GM10847 (cell line): ENCODE measurements at regions not wholly inside any gene's neighbourhood (a gene's known extent, or its start where the extent isn't known, plus 50 kb on each side); places are given as distances from the start of the nearest gene placed in this dataset.

ENCODE experiments used
- POLR2A ChIP-seq: IDR thresholded peaks from 2 replicates; pipeline ENCODE4 v1.6.1; 2011; ENCODE audit not compliant: insufficient read length; ENCODE audit errors: extremely low read depth

GRCh38 chr14:101123618-101124510 is 220.3 kb upstream of the RTL1 start:
- no peak for TF ChIP-seq POLR2A

DNA sequence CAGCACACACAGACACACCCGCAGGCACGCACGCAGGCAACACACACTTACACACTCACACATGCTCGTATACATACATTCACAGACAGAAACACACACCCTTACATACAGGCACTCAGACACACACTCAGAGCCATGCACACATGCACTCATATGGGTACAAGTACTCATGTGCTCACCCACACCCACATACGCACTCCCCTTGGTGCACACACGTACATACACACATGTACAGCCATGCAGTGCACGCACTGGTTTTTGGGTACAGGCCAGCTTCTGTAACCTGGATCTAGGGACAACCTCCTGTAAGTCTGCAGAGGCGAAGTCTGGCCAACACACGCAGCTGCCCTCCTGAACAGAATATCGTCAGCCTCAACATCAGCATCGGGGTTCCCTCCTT is 221.3 kb upstream of the RTL1 start:
- TF ChIP-seq POLR2A: no peak

GRCh38 chr14:101125313-101125712 is 221.8 kb upstream of the RTL1 start:
- TF ChIP-seq POLR2A: no peak

DNA sequence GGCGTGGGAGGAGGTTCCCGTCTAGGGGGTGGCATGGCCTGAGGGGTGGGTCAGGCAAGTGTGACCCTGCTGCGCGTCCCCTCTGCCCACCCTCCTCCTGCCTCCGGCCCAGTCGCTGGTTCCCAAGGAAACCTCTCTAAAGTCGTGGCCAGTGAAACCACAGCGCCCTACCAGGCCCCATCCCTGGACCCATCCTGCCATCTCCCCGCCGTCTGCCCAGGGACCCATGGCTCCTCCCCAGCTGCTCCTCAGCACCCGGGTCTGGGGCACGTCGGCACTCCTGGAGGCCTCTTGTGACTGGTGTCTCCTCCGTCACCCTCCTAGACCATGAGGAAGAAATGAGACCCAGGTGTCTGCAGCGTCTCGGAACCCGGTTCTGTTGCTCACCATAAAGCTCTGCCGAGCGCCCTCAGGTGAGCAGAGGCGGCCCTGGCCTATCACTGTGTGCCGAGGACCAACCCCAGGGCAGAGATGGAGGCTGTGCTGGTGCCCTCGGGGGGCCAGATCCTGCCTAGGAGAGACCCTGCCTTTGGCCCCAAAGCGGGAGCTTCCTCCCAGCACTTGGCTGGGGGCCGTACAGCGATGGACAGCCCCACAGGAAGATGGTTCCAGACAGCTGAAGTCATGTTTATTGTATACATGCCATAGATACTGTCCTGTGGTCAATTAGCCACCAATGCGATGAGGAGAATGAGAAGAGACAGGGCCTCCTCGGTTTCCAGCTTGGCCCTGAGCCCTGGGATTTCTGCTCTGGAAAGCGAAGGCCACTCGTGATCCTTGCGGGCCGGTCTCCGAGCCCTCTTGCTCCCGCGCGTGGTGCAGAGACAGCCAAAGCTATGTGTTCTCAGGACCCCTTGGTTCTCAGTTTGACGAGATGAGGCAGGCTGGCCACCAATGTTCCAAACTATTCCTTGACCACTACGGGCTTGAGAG is 222.5 kb upstream of the RTL1 start:
- no peak for TF ChIP-seq POLR2A

GRCh38 chr14:101126731-101127130 is 223.2 kb upstream of the RTL1 start:
- no peak for TF ChIP-seq POLR2A

GRCh38 chr14:101127224-101127623 is 223.7 kb upstream of the RTL1 start:
- no peak for TF ChIP-seq POLR2A

DNA sequence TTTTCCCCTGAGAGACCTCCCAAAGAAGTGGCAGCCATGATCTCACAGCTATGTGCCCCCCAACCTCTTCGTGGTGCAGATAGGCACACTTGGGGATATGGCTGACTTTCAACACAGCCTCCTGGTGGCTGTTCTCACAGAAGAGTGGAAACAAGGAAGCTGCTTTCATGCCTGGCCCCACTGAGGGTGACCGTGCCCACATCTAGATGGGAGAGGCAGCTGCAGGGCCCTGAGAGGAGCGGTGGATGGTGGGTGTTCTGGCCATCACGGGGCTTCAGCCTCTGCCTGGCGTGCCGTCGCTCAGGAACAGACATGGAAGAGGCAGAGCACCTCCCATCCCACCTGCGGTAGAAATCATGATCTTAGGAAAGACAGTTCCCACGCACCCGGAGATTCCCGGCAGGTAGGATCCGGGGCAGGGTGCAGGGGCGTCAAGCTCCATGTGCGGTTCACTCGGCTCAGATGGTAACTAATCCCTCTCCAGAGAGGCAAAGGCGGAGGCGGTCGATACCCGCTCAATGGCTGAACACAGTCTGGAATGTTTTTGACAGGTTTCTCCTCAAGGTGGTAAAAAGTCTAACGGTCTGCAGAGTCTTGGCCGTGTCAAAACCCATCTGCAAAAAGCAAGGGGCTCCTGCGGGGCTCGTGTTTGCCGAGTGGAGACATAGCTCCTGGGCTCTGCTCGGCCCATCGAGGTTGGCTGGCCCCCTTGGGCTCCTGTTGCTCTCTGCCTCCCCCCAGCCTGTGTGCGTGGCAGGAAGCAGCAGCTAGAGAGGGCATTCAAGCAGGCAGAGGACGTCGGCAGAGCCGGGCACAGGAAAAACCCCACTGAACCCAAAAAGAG is 225.2 kb upstream of the RTL1 start:
- TF ChIP-seq POLR2A: no peak

- no peak for TF ChIP-seq POLR2A
Measured at GRCh38 chr14:101129521-101130167, 226.1 kb upstream of the RTL1 start.

DNA sequence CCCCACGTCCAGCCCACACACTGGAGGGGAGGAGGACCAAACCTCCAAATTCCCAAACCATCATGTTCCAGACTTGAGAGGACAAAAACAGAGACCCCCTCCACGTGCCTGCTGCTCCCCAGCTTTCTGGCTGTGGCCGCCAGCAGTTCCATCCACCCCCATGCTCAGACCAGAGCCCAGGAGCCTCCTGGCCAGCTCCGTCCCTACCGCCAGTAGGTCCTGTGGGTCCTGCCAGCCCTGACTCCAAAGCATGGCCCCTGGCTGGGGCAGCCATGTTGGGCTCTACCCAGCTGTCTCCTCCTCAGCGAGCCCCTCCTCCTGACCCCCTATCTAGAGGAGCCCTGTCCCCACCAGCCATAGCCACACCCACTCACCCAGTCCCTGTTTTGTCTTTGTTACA is 227.3 kb upstream of the RTL1 start:
- TF ChIP-seq POLR2A: no peak

DNA sequence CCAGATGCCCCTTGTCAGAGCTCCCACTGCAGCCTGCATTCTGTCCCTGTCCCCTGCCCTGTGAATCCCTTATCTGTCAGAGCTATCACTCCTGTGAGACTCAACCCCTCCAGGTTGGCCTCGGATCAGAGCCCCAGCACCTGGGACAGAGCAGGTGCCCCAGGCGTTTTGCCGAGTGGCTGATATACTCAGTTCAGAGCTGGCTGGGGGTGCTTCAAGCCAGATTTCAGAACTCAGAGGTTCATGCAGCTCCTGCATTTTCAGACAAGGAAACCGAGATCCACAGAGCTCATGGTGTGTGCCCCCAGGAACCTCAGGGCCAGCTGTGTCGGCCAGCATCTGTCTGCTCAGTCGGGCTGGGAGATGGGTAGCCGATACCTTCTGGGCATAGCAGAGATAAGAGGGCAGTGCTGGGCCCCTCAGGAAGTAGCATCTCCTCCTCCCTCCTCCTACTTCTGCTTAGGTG is 228.0 kb upstream of the RTL1 start:
- TF ChIP-seq POLR2A: no peak

- TF ChIP-seq POLR2A: no peak
Measured at GRCh38 chr14:101132051-101132571, 228.6 kb upstream of the RTL1 start.

DNA sequence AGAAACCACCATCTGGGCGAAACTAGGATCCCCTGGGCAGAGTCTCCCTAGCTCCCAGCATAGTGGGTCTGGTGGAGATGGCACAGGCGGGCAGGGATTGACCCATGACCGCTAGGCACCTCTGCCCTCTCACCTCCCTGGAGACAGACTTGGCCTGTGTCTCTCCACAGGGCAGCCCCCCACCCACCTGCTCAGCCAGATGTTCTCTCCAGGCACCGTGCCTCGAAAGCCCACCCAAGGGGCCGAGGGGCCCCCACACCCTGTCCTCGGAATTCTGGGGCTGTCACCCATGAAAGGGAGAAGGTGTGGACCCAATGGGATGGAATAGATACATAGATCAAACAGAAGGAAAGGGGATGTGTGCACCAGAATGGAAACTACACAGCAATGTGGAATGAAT is 229.1 kb upstream of the RTL1 start:
- TF ChIP-seq POLR2A: no peak

GRCh38 chr14:101133068-101133467 is 229.5 kb upstream of the RTL1 start:
- no peak for TF ChIP-seq POLR2A

DNA sequence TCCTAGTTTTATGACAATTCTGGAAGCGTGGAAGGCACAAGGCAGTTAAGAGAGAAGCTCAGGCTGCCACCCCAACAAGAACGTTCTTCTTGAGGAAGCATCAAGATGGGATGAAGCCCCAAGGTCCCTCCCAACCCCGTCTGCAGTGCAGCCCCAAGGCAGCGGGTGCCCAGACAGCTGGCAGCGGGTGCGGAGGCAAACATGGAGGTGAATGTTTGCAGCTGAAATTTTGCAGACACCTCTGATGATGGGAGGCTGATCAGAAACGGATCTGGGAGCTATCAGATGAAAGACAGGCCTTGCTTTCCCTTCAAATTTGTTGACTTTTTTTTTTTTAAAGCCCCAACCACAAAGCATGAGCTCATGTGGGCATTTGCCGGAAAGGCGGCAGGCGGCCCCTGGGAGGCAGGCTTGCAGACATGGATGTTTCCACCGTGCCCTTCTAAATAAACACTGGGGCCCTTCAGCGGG is 230.7 kb upstream of the RTL1 start:
- TF ChIP-seq POLR2A: no peak
